Ascending aorta (tissue), 2 donors: ENCODE measurements at regions not wholly inside any gene's neighbourhood (a gene's known extent, or its start where the extent isn't known, plus 50 kb on each side); places are given as distances from the start of the nearest gene placed in this dataset.

ENCODE experiments used
- DNase-seq, 2 donors: peaks; one replicate each; pipeline ENCODE4 v3.0.0-alpha.2; 2019; ENCODE audit warnings: low spot score in 2 of 2
- H3K27ac ChIP-seq, 2 donors: fragments of 200-600 bp; sonication (generic); one replicate each; pipeline ENCODE4 v1.5.1; 2016 to 2017; ENCODE audit warnings: mild to moderate bottlenecking in 1 of 2
- H3K27me3 ChIP-seq: fragments of 200-600 bp; sonication (generic); one replicate; pipeline ENCODE4 v1.5.1; 2017
- H3K36me3 ChIP-seq, 2 donors: fragments of 200-600 bp; sonication (generic); one replicate each; pipeline ENCODE4 v1.5.1; 2016
- H3K4me1 ChIP-seq, 2 donors: fragments of 200-600 bp; sonication (generic); one replicate each; pipeline ENCODE4 v1.5.1; 2016 to 2017; ENCODE audit warnings: mild to moderate bottlenecking in 1 of 2
- H3K4me3 ChIP-seq, 2 donors: fragments of 200-600 bp; sonication (generic); one replicate each; pipeline ENCODE4 v1.5.1; 2016 to 2017; ENCODE audit warnings: mild to moderate bottlenecking in 1 of 2
- H3K9me3 ChIP-seq, 2 donors: fragments of 200-600 bp; sonication (generic); one replicate each; pipeline ENCODE4 v1.5.1; 2016
- intact Hi-C: fragments of 100-400 bp; cut with DNase I; formaldehyde crosslinking; loops from one replicate; pipeline ENCODE4 v1.15.1; 2023
- TF ChIP-seq, protein P1 (sequence below), 3 experiments: fragments of 200-600 bp in 2 of 3; fragments of 450-650 bp in 1 of 3; sonication (generic) in 2 of 3; IDR thresholded peaks; one replicate each; pipeline ENCODE4 v1.5.1; 2016 to 2019; ENCODE audit warnings: antibody characterized with exemption in 3 of 3, mild to moderate bottlenecking in 1 of 3, moderate library complexity in 1 of 3

DNA sequence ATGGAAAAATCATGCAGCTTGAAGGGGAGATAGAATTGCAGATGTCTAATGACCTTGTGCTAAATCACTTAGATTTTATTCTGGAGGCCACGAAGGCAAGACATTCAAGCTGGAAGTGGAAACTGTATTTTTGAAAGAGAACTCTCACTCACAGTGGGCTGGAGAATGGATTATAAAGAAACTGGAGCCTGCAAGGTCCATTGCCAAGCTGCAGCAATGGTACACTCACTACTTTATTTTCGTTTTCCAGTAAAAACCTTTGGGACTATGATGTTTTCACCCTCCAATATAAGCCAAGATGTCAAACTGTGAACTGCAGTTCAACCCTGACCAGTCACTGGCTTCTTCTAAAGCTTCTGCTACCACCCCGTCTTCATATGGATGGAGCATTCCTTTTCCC is 62.0 kb downstream of the SKIDA1 start:
- Histone ChIP-seq H3K36me3 (no peaks in the 10 kb centered on the region), H3K4me1 (no peaks in the 10 kb centered on the region), H3K27me3 (no peaks in the 10 kb centered on the region), H3K27ac (no peak overlapping the region), H3K4me3 (no peak overlapping the region), H3K9me3 (no peaks in the 10 kb centered on the region)
- TF ChIP-seq, protein P1, sequence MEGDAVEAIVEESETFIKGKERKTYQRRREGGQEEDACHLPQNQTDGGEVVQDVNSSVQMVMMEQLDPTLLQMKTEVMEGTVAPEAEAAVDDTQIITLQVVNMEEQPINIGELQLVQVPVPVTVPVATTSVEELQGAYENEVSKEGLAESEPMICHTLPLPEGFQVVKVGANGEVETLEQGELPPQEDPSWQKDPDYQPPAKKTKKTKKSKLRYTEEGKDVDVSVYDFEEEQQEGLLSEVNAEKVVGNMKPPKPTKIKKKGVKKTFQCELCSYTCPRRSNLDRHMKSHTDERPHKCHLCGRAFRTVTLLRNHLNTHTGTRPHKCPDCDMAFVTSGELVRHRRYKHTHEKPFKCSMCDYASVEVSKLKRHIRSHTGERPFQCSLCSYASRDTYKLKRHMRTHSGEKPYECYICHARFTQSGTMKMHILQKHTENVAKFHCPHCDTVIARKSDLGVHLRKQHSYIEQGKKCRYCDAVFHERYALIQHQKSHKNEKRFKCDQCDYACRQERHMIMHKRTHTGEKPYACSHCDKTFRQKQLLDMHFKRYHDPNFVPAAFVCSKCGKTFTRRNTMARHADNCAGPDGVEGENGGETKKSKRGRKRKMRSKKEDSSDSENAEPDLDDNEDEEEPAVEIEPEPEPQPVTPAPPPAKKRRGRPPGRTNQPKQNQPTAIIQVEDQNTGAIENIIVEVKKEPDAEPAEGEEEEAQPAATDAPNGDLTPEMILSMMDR (IDR thresholded peaks at IDR 0.05) = no peak
- peak in 1 of 2 donors; percentile 2 for DNase-seq
- intact Hi-C loops = no loop called here

DNA sequence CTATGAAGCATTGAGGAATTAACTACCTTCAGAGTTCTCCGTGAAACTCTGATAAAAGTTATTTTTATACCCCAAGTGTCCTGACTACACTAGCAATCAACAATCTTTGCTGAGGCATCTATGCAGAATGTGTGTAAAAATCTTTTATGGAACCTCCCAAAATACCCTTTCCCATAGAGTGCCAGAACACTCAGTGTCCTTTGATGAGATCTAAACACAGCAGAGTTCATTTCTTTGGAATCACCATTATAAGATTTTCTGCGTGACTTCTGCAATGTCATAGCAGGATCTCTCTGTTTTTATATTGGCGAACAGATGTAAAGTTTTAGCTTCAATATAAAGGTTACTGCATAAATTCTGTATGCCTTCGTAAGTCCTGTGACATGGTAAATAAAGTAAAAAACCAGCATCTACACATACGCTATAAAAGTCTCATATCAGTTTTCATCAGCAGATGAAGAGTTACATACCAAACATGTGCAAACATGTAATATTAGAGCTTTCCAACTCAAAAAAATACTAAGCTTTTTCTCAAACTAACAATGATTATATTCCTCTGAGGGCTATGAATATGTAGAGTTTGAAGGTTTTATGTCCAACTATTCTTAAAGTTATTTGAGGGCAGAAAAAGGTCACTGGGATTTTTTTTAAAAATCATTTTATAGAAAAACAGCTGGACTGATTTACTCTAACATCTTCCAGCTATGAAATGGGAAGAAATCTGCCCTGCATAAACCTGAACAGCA is 67.2 kb downstream of the SKIDA1 start:
- DNase-seq = no peak
- H3K4me3 ChIP-seq = no peak overlapping the region
- H3K36me3 ChIP-seq = no peaks in the 10 kb centered on the region
- H3K27ac ChIP-seq = no peak overlapping the region
- intact Hi-C loops = no loop called here
- H3K9me3 ChIP-seq = no peaks in the 10 kb centered on the region
- TF ChIP-seq, protein P1 (IDR thresholded peaks at IDR 0.05) = no peak
- H3K4me1 ChIP-seq = no peaks in the 10 kb centered on the region
- no peaks in the 10 kb centered on the region for H3K27me3 ChIP-seq

- no peak overlapping the region for H3K4me3 ChIP-seq
- H3K27me3 ChIP-seq = no peaks in the 10 kb centered on the region
- H3K4me1 ChIP-seq = no peaks in the 10 kb centered on the region
- no peak overlapping the region for H3K27ac ChIP-seq
- intact Hi-C loops = no loop called here
- TF ChIP-seq, protein P1 (IDR thresholded peaks at IDR 0.05) = no peak
- DNase-seq = no peak
- no peaks in the 10 kb centered on the region for H3K36me3 ChIP-seq
- no peaks in the 10 kb centered on the region for H3K9me3 ChIP-seq
Measured at GRCh38 chr10:21456160-21456559, 69.3 kb downstream of the SKIDA1 start.

DNA sequence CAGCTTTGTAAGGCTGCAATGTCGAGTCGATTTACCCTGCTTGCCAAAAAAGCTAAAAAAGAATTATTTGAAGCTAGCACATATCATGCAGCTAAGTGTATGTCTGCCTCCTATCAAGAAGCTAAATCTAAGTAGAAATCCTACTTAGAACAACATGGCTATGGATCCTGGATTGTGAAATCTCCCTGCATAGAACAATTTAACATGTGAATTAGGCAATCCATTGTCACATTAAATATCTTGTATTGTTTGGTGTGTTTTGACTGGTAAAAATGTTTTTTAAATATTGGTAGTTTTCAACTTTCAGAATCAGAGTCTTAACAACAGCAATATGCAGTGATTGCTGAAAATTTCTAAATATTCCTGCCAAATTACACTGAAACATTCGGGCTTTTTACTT is 73.3 kb downstream of the SKIDA1 start:
- TF ChIP-seq, protein P1 (IDR thresholded peaks at IDR 0.05) = no peak
- intact Hi-C loops = no loop called here
- H3K4me3 ChIP-seq = no peak overlapping the region
- H3K36me3 ChIP-seq = no peaks in the 10 kb centered on the region
- H3K4me1 ChIP-seq = no peaks in the 10 kb centered on the region
- DNase-seq = no peak
- no peaks in the 10 kb centered on the region for H3K9me3 ChIP-seq
- H3K27ac ChIP-seq = no peak overlapping the region
- H3K27me3 ChIP-seq = no peaks in the 10 kb centered on the region

DNA sequence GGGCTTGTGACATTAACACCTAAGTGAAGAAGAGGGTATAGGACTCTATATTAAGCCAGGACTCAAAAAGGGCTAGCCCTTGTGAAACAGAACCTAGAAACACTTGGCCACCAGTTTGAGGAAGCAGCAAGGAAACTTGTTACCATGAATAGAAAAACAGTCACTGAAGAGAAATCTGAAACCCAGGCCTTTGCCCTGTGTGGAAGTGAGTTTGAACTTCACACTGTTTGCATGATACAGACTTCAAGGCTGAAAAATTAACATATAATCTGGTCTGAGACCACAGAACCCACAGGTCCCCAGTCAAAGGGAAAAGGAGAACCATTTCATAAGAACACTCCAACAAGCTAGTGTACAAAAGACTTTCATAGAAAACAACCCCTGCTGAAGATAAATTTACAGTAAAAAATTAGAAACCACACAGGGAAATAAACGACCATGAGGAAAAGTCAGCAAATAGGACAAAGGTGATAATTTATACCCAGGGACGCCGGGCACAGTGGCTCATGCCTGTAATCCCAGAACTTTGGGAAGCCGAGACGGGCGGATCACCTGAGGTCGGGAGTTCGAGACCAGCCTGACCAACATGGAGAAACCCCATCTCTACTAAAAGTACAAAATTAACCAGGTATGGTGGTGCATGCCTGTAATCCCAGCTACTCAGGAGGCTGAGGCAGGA is 76.1 kb downstream of the SKIDA1 start:
- DNase-seq = no peak
- intact Hi-C loops = no loop called here
- Histone ChIP-seq H3K27ac (no peak overlapping the region), H3K27me3 (no peaks in the 10 kb centered on the region), H3K4me1 (no peaks in the 10 kb centered on the region), H3K36me3 (no peaks in the 10 kb centered on the region), H3K9me3 (no peaks in the 10 kb centered on the region), H3K4me3 (no peak overlapping the region)
- TF ChIP-seq, protein P1 (IDR thresholded peaks at IDR 0.05) = no peak
